ENCODE measurements at regions not wholly inside any gene's neighbourhood (a gene's known extent, or its start where the extent isn't known, plus 50 kb on each side); places are given as distances from the start of the nearest gene placed in this dataset.

- intact Hi-C loops (cut with DNase I) = no loop called here
Observed at GRCh38 chr9:14526504-14526903, 166.7 kb downstream of the ZDHHC21 start.

DNA sequence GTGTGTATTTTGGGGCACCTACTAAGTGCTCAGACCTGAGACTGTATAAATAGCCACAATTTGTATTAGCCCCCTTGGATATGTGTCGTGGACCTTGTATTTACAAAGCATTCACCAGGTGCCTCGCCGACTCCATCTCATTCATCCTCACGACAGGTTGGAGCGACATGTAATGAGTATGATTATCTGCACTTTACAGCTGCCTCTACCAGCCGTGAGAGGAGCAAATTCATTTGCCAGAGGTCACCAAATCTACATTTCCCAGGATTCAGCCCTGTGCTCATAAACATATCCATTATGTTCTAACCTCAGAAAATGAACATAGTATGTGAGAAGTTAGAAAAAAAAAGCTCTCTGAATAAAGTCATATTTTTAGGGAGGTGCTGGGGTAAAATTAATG, 167.4 kb downstream of the ZDHHC21 start:
- H3K36me3 ChIP-seq = no peaks in the 10 kb centered on the region
- WGBS = 76% methylated on average over 6 of the region's 6 CpGs
- no peak for TF ChIP-seq EP300 (IDR thresholded peaks at IDR 0.05)
- no peak for TF ChIP-seq POLR2A (IDR thresholded peaks at IDR 0.05; ENCODE audit: low read depth)
- TF ChIP-seq POLR2AphosphoS5 (IDR thresholded peaks at IDR 0.05) = no peak
- TF ChIP-seq CTCF (IDR thresholded peaks at IDR 0.05) = no peak
- no peaks in the 10 kb centered on the region for H3K9me3 ChIP-seq
- intact Hi-C loops (cut with DNase I) = no loop called here
- H3K27me3 ChIP-seq = no peaks in the 10 kb centered on the region
- no peaks in the 10 kb centered on the region for H3K4me1 ChIP-seq
- DNase-seq (ENCODE audit: extremely low spot score) = no peak
- H3K4me3 ChIP-seq = no peak overlapping the region
- no peak overlapping the region for H3K27ac ChIP-seq (replicated peaks in 1 of 4)

More at GRCh38 chr9:14526504-14526903, 166.7 kb downstream of the ZDHHC21 start:
- Histone ChIP-seq H3K9me3 (no peaks in the 10 kb centered on the region), H3K36me3 (no peaks in the 10 kb centered on the region), H3K27me3 (no peaks in the 10 kb centered on the region), H3K4me1 (no peaks in the 10 kb centered on the region), H3K27ac (replicated peaks in 1 of 4) (no peak overlapping the region), H3K4me3 (no peak overlapping the region)
- TF ChIP-seq CTCF (IDR thresholded peaks at IDR 0.05) (no peak), POLR2AphosphoS5 (IDR thresholded peaks at IDR 0.05) (no peak), POLR2A (IDR thresholded peaks at IDR 0.05; ENCODE audit: low read depth) (no peak), EP300 (IDR thresholded peaks at IDR 0.05) (no peak)
- no peak for DNase-seq (ENCODE audit: extremely low spot score)
- WGBS = 74% methylated on average over 4 of the region's 4 CpGs

DNA sequence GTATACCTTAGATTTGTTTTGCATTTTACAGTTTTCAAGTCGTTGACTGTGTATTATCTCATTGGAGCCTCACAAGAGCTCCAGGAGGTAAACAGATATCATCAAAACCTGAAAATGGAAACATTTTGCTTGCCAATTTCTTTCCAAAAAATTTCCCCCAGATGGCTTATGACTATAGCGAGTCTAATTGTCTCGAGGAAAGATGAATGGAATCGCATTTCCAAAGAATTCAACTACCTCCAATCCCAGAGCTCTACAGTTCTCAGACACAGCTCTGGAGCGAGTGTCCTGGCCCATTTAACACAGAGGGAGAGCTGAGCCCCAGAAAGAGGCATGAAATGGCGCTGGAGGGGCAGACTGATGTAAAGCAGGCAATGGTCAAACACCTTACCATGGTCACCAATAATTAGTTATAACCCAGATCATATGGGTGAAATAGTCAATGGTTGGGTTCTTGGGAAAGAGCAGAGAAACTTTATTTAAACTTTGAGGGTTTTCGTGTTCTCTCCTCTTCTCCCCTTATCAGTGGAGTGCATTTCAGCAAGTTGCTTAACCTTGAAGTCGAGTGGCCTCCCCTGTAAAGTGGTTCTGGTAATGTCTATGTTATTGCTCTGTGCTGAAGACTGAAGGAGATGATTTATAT, 168.2 kb downstream of the ZDHHC21 start:
- 89% methylated on average over 8 of the region's 8 CpGs for WGBS
- no peak for DNase-seq (ENCODE audit: extremely low spot score)
- Histone ChIP-seq H3K9me3 (no peaks in the 10 kb centered on the region), H3K4me1 (no peaks in the 10 kb centered on the region), H3K27ac (replicated peaks in 1 of 4) (no peak overlapping the region), H3K4me3 (no peak overlapping the region), H3K27me3 (no peaks in the 10 kb centered on the region), H3K36me3 (no peaks in the 10 kb centered on the region)
- no peak for TF ChIP-seq EP300 (IDR thresholded peaks at IDR 0.05)
- TF ChIP-seq POLR2A (IDR thresholded peaks at IDR 0.05; ENCODE audit: low read depth) = no peak
- TF ChIP-seq CTCF (IDR thresholded peaks at IDR 0.05) = no peak
- TF ChIP-seq POLR2AphosphoS5 (IDR thresholded peaks at IDR 0.05) = no peak
- intact Hi-C loops (cut with DNase I) = no loop called here

GRCh38 chr9:14523545-14523944, 169.7 kb downstream of the ZDHHC21 start:
- no peak for TF ChIP-seq EP300 (IDR thresholded peaks at IDR 0.05)
- TF ChIP-seq POLR2A (IDR thresholded peaks at IDR 0.05; ENCODE audit: low read depth) = no peak
- no peak for TF ChIP-seq POLR2AphosphoS5 (IDR thresholded peaks at IDR 0.05)
- TF ChIP-seq CTCF (IDR thresholded peaks at IDR 0.05) = no peak
- intact Hi-C loops (cut with DNase I) = no loop called here
- Histone ChIP-seq H3K4me3 (no peak overlapping the region), H3K36me3 (no peaks in the 10 kb centered on the region), H3K27me3 (no peaks in the 10 kb centered on the region), H3K27ac (replicated peaks in 1 of 4) (no peak overlapping the region), H3K9me3 (no peaks in the 10 kb centered on the region), H3K4me1 (no peaks in the 10 kb centered on the region)
- no peak for DNase-seq (ENCODE audit: extremely low spot score)
- WGBS = 94% methylated on average over 6 of the region's 6 CpGs
